Heart left ventricle (tissue), 16 donors: ENCODE measurements at regions not wholly inside any gene's neighbourhood (a gene's known extent, or its start where the extent isn't known, plus 50 kb on each side); places are given as distances from the start of the nearest gene placed in this dataset.

ENCODE experiments used
- ATAC-seq, 4 donors: fragments of 200-7000 bp; cut with Tn5 transposase; one replicate each; pipeline ENCODE4 v1.9.1; 2020 to 2022; ENCODE audit warnings: moderate library complexity in 4 of 4, mild to moderate bottlenecking in 3 of 4, moderate number of reproducible peaks in 1 of 4
- DNase-seq, 5 donors: peaks; one replicate each; pipeline ENCODE4 v3.0.0-alpha.2; 2020
- H3K27ac ChIP-seq, 12 donors: fragments of 200-600 bp; sonication (generic) in 4 of 12; one replicate each; pipeline versions ENCODE4 v1.5.0 to v1.8.0; 2016 to 2022; ENCODE audit warnings: mild to moderate bottlenecking in 2 of 12
- H3K27me3 ChIP-seq, 9 donors: fragments of 200-600 bp; sonication (generic) in 2 of 9; one replicate each; pipeline versions ENCODE4 v1.5.1 to v1.8.0; 2016 to 2022; ENCODE audit warnings: mild to moderate bottlenecking in 3 of 9
- H3K36me3 ChIP-seq, 9 donors: fragments of 200-600 bp; sonication (generic) in 2 of 9; one replicate each; pipeline versions ENCODE4 v1.5.0 to v1.8.0; 2018 to 2022; ENCODE audit warnings: mild to moderate bottlenecking in 2 of 9
- H3K4me1 ChIP-seq, 12 donors: fragments of 200-600 bp; sonication (generic) in 4 of 12; one replicate each; pipeline versions ENCODE4 v1.5.0 to v1.8.0; 2016 to 2022; ENCODE audit warnings: mild to moderate bottlenecking in 3 of 12
- H3K4me3 ChIP-seq, 12 donors: fragments of 200-600 bp; sonication (generic) in 4 of 12; one replicate each; pipeline versions ENCODE4 v1.5.0 to v1.8.0; 2017 to 2022; ENCODE audit warnings: mild to moderate bottlenecking in 9 of 12, moderate library complexity in 4 of 12
- H3K9me3 ChIP-seq, 12 donors: fragments of 200-600 bp; sonication (generic) in 4 of 12; one replicate each; pipeline versions ENCODE4 v1.5.0 to v1.8.0; 2016 to 2022; ENCODE audit warnings: mild to moderate bottlenecking in 1 of 12
- CTCF ChIP-seq, 12 donors: fragments of 200-600 bp; sonication (generic) in 4 of 12; IDR thresholded peaks; one replicate each; pipeline versions ENCODE4 v1.5.0 to v1.8.0; 2018 to 2022; ENCODE audit warnings: antibody characterized with exemption in 12 of 12, mild to moderate bottlenecking in 5 of 12
- POLR2A ChIP-seq, 2 donors: fragments of 450-650 bp; IDR thresholded peaks; one replicate each; pipeline ENCODE4 v1.6.1; 2017; ENCODE audit warnings: antibody characterized with exemption in 2 of 2, mild to moderate bottlenecking in 2 of 2, moderate library complexity in 2 of 2
- WGBS, 4 donors: extraction: QIAGEN DNeasy Blood & Tissue Kit in 2 of 4; methylation state at CpG; one replicate each; pipeline versions ENCODE4 v1.1.5 to v1.1.7; 2013 to 2018; 5-methylcytosine and 5-hydroxymethylcytosine counted together
- intact Hi-C, 10 donors: fragments of 100-400 bp; cut with DNase I; formaldehyde crosslinking; loops; one replicate each; pipeline versions ENCODE4 v1.11.1 to v1.14.2; 2022
- donor health status: ischemic (EF 13 %, LVEDD 7.1; RV severe dilation, severe dysfunction).
- donor health status: healthy with polysubstance abuse.
- donor health status: DM: no; HTN: yes; CAD: no.
- donor health status: DM: no; HTN: no; CAD: no.
- donor health status: ischemic (EF 25% LVEDD 6.9; RV normal size, moderate dysfunction).
- donor health status: ischemic (EF 25% LVEDD 5.7; RV mildly dilated, moderate dysfunction).
- donor health status: healthy.
- donor health status: DM: yes; HTN: yes; CAD: no.
- donor health status: ischemic (EF 35%, LVEDD 5.7; RV mildly dilated, moderate dysfunction).
- donor health status: nonischemic (EF 11% LVEDD 7.7; RV severe dilation, severe dysfunction).
- donor health status: DM: yes; HTN: yes; CAD: no.
- donor health status: PGD.
- donor health status: ischemic (EF 29% LVEDD 5.4; RV normal size, mild dysfunction).
- donor health status: nonischemic (EF 23%, LVEDD 6.1; RV moderate dilation, normal function).

- H3K36me3 ChIP-seq = no peaks in the 10 kb centered on the region
- no peaks in the 10 kb centered on the region for H3K27me3 ChIP-seq
- DNase-seq (no peak), ATAC-seq (no peak)
- intact Hi-C loops = loop anchor here in 1 of 10 donors (10.0 kb wide), 1 partner anchor 66 kb away; no protein-coding TSS in a partner anchor
- no peaks in the 10 kb centered on the region for H3K4me1 ChIP-seq
- H3K9me3 ChIP-seq = no peaks in the 10 kb centered on the region
- TF ChIP-seq CTCF (IDR thresholded peaks at IDR 0.05) (no peak), POLR2A (IDR thresholded peaks at IDR 0.05) (no peak)
- no peak overlapping the region for H3K27ac ChIP-seq
- H3K4me3 ChIP-seq = no peak overlapping the region
- WGBS, 4 donors = 78 to 86% (median 83%) methylated on average over 2 of the region's 2 CpGs
Observed at GRCh38 chr4:137638934-137639333, 106.6 kb upstream of the PCDH18 start.

GRCh38 chr4:137635601-137636000 is 103.3 kb upstream of the PCDH18 start:
- ATAC-seq (no peak), DNase-seq (no peak)
- WGBS, 4 donors = 43 to 61% (median 49%) methylated on average over 1 of the region's 1 CpG

GRCh38 chr4:137635108-137635507 is 102.8 kb upstream of the PCDH18 start:
- H3K27me3 ChIP-seq = no peaks in the 10 kb centered on the region
- DNase-seq (no peak), ATAC-seq (peak in 2 of 4 donors; percentile 44 to 64)
- TF ChIP-seq POLR2A (IDR thresholded peaks at IDR 0.05) (no peak), CTCF (IDR thresholded peaks at IDR 0.05) (no peak)
- H3K36me3 ChIP-seq = no peaks in the 10 kb centered on the region
- H3K27ac ChIP-seq = no peak overlapping the region
- WGBS, 4 donors = 68 to 80% (median 72%) methylated on average over 3 of the region's 3 CpGs
- no peak overlapping the region for H3K4me3 ChIP-seq
- intact Hi-C loops = loop anchor here in 1 of 10 donors (10.0 kb wide), 1 partner anchor 70 kb away; no protein-coding TSS in a partner anchor
- H3K4me1 ChIP-seq = no peaks in the 10 kb centered on the region
- H3K9me3 ChIP-seq = peaks cover 0 to 6% (median 0%) of the 10 kb centered on the region in 12 donors

More at GRCh38 chr4:137635601-137636000, 103.3 kb upstream of the PCDH18 start:
- intact Hi-C loops = loop anchor here in 1 of 10 donors (10.0 kb wide), 1 partner anchor 69 kb away; no protein-coding TSS in a partner anchor
- Histone ChIP-seq H3K27me3 (no peaks in the 10 kb centered on the region), H3K27ac (no peak overlapping the region), H3K9me3 (peaks cover 0 to 6% (median 0%) of the 10 kb centered on the region in 12 donors), H3K36me3 (no peaks in the 10 kb centered on the region), H3K4me3 (no peak overlapping the region), H3K4me1 (no peaks in the 10 kb centered on the region)
- TF ChIP-seq POLR2A (IDR thresholded peaks at IDR 0.05) (no peak), CTCF (IDR thresholded peaks at IDR 0.05) (no peak)

GRCh38 chr4:137632842-137633241 is 100.5 kb upstream of the PCDH18 start:
- no peak for DNase-seq
- Histone ChIP-seq H3K27me3 (no peaks in the 10 kb centered on the region), H3K9me3 (peaks cover 0 to 6% (median 0%) of the 10 kb centered on the region in 12 donors), H3K27ac (no peak overlapping the region), H3K4me3 (no peak overlapping the region), H3K4me1 (no peaks in the 10 kb centered on the region), H3K36me3 (no peaks in the 10 kb centered on the region)
- intact Hi-C loops = loop anchor here in 1 of 10 donors (10.0 kb wide), 1 partner anchor 72 kb away; no protein-coding TSS in a partner anchor
- no peak for TF ChIP-seq CTCF (IDR thresholded peaks at IDR 0.05)
- no peak for TF ChIP-seq POLR2A (IDR thresholded peaks at IDR 0.05)
- 80 to 94% (median 89%) methylated on average over 1 of the region's 1 CpG for WGBS, 4 donors
- no peak for ATAC-seq
